C4-2B (cell line): ENCODE measurements at regions not wholly inside any gene's neighbourhood (a gene's known extent, or its start where the extent isn't known, plus 50 kb on each side); places are given as distances from the start of the nearest gene placed in this dataset.

ENCODE experiments used
- CTCF ChIP-seq: fragments of 450-650 bp; conservative IDR thresholded peaks from 2 replicates; pipeline ENCODE4 v1.5.1; 2017; ENCODE audit warnings: mild to moderate bottlenecking
- ZFX ChIP-seq: fragments of 450-650 bp; IDR thresholded peaks from 2 replicates; pipeline ENCODE4 v1.6.1; 2017

- TF ChIP-seq CTCF (no peak), ZFX (no peak)
These were observed 595.9 kb downstream of the CENPC start for GRCh38 chr4:66949419-66949818.
